H1 (cell line): ENCODE measurements at regions not wholly inside any gene's neighbourhood (a gene's known extent, or its start where the extent isn't known, plus 50 kb on each side); places are given as distances from the start of the nearest gene placed in this dataset.

ENCODE experiments used
- GABPA ChIP-seq: IDR thresholded peaks from 2 replicates; pipeline ENCODE4 v1.6.1; 2011; ENCODE audit warnings: mild to moderate bottlenecking, low read length, moderate library complexity, borderline replicate concordance; ENCODE audit not compliant: insufficient read depth

DNA sequence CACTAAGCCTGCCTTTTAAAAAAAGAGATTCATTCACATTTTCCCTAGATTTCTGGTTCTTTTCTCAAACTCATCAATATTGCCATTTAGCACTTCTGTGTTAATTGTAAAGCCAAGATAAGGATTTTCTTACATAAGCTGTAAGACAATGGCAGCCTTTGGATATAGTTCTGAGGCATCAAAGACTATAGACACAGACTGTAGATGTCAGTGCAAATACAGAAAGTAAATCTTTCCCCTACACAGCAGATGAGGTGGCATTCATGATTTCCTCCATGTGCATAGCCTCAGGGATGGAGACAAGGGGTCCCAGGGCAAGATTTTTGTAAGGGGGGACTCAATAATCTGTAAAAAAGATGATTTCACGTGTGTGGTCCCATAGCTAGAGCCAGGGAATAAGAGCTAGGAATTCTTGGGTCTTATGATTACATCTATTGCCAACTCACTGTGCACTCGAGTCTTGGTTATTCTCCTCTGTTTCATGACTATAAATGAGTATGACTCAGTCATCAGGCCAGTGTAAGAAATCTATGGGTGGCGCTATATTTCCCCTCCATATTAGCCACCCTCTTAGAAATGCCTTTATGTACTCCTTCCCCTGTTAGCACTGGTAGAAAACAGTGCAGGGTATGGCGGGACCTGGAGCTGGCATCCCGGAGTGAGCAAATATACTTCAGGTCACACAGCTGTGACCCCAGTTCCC, 207.5 kb downstream of the EXOC5 start (continued):
- no peak for TF ChIP-seq GABPA
